ENCODE measurements at regions not wholly inside any gene's neighbourhood (a gene's known extent, or its start where the extent isn't known, plus 50 kb on each side); places are given as distances from the start of the nearest gene placed in this dataset.

DNA sequence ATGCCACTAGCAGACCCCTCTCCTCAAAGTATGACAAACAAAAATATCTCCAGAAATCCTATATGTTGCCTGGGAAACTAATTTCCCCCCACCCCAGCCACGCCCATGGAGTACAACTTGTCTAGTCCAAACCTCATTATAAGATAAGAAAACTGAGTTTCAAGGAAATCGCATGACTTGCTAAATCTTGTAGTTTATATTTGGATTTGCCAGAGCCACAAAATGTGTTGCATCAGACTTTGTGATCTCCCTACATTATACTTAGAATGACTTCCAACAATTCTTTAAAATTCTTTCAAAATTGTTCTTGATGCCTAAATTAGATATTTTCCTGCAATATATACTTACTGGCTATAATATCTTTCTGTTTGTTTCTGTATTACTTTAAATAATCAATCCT lies 1034.4 kb downstream of the IGSF11 start:
- TF ChIP-seq, protein P1, sequence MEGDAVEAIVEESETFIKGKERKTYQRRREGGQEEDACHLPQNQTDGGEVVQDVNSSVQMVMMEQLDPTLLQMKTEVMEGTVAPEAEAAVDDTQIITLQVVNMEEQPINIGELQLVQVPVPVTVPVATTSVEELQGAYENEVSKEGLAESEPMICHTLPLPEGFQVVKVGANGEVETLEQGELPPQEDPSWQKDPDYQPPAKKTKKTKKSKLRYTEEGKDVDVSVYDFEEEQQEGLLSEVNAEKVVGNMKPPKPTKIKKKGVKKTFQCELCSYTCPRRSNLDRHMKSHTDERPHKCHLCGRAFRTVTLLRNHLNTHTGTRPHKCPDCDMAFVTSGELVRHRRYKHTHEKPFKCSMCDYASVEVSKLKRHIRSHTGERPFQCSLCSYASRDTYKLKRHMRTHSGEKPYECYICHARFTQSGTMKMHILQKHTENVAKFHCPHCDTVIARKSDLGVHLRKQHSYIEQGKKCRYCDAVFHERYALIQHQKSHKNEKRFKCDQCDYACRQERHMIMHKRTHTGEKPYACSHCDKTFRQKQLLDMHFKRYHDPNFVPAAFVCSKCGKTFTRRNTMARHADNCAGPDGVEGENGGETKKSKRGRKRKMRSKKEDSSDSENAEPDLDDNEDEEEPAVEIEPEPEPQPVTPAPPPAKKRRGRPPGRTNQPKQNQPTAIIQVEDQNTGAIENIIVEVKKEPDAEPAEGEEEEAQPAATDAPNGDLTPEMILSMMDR (IDR thresholded peaks at IDR 0.05): no peak
- no peak for TF ChIP-seq POLR2A (IDR thresholded peaks at IDR 0.05)
